Glutamatergic neuron (in vitro differentiated cells): ENCODE measurements at regions not wholly inside any gene's neighbourhood (a gene's known extent, or its start where the extent isn't known, plus 50 kb on each side); places are given as distances from the start of the nearest gene placed in this dataset.

Experiments
- DNase-seq: peaks from one replicate; pipeline ENCODE4 v3.0.0; 2022
- H3K27ac Mint-ChIP-seq: one replicate; pipeline ENCODE4 v1.8.0; 2020; ENCODE audit warnings: mild to moderate bottlenecking, mixed read lengths, inconsistent platforms; ENCODE audit not compliant: unreplicated experiment
- H3K27me3 Mint-ChIP-seq: one replicate; pipeline ENCODE4 v1.8.0; 2020; ENCODE audit warnings: mild to moderate bottlenecking, moderate library complexity, mixed read lengths, inconsistent platforms; ENCODE audit not compliant: unreplicated experiment
- H3K36me3 Mint-ChIP-seq: one replicate; pipeline ENCODE4 v1.8.0; 2020; ENCODE audit warnings: mild to moderate bottlenecking, mixed read lengths, inconsistent platforms; ENCODE audit not compliant: unreplicated experiment
- H3K4me1 Mint-ChIP-seq: one replicate; pipeline ENCODE4 v1.8.0; 2020; ENCODE audit warnings: mild to moderate bottlenecking, low read depth, mixed read lengths, inconsistent platforms; ENCODE audit not compliant: unreplicated experiment
- H3K4me3 Mint-ChIP-seq: one replicate; pipeline ENCODE4 v1.8.0; 2020; ENCODE audit warnings: mild to moderate bottlenecking, mixed read lengths, inconsistent platforms; ENCODE audit not compliant: unreplicated experiment
- H3K9me3 Mint-ChIP-seq: one replicate; pipeline ENCODE4 v1.8.0; 2020; ENCODE audit warnings: mild to moderate bottlenecking, moderate library complexity, mixed read lengths, inconsistent platforms; ENCODE audit not compliant: unreplicated experiment
- TF ChIP-seq, protein P1 (sequence below): fragments of 200-600 bp; sonication (generic); IDR thresholded peaks from one replicate; pipeline ENCODE4 v1.5.0; 2021; ENCODE audit not compliant: partially characterized antibody, unreplicated experiment

DNA sequence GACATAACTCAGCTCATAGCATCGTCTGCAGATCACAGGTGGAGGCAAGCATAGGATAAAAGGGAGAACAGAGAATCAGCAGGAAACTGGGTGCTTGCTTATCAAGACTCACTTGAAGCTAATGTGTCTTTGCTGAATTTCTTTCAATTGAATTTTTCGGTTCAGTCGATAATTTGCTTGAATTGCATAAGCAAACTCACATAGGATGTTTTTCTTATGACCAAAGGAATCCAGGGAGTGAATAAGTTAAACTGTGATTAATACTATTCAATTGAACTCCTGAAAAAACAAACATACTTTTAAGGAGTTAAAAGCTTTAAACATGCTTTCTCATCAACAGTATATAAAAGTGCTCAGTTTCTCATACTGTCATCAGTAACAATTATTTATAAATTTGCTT is 707.1 kb upstream of the ACVR2A start:
- Mint-ChIP-seq H3K4me3 (no peak overlapping the region), H3K9me3 (no peaks in the 10 kb centered on the region), H3K36me3 (no peaks in the 10 kb centered on the region), H3K4me1 (no peaks in the 10 kb centered on the region), H3K27ac (no peak overlapping the region), H3K27me3 (no peaks in the 10 kb centered on the region)
- TF ChIP-seq, protein P1, sequence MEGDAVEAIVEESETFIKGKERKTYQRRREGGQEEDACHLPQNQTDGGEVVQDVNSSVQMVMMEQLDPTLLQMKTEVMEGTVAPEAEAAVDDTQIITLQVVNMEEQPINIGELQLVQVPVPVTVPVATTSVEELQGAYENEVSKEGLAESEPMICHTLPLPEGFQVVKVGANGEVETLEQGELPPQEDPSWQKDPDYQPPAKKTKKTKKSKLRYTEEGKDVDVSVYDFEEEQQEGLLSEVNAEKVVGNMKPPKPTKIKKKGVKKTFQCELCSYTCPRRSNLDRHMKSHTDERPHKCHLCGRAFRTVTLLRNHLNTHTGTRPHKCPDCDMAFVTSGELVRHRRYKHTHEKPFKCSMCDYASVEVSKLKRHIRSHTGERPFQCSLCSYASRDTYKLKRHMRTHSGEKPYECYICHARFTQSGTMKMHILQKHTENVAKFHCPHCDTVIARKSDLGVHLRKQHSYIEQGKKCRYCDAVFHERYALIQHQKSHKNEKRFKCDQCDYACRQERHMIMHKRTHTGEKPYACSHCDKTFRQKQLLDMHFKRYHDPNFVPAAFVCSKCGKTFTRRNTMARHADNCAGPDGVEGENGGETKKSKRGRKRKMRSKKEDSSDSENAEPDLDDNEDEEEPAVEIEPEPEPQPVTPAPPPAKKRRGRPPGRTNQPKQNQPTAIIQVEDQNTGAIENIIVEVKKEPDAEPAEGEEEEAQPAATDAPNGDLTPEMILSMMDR, result no peak
- DNase-seq, result no peak

DNA sequence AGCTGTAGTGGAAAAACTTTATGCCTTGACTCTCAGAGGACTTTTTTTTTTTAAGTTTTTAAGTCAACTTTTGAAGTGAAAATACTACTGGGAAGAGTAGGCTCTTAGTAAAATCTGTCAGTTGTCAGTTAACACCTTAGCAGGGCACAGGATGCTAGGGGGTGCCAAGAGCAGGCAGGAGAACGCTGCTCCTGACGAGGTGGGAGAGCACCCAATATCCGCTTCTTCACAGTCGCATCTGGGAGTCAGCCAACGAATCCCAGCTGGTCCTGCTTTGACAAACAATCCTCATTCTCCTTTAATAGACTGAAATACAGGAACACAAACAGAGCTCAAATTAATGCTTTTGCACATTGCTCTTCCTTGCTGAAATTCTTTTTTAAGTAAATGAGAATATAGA is 709.5 kb upstream of the ACVR2A start:
- Mint-ChIP-seq H3K27ac (no peak overlapping the region), H3K36me3 (no peaks in the 10 kb centered on the region)
- DNase-seq, result no peak

DNA sequence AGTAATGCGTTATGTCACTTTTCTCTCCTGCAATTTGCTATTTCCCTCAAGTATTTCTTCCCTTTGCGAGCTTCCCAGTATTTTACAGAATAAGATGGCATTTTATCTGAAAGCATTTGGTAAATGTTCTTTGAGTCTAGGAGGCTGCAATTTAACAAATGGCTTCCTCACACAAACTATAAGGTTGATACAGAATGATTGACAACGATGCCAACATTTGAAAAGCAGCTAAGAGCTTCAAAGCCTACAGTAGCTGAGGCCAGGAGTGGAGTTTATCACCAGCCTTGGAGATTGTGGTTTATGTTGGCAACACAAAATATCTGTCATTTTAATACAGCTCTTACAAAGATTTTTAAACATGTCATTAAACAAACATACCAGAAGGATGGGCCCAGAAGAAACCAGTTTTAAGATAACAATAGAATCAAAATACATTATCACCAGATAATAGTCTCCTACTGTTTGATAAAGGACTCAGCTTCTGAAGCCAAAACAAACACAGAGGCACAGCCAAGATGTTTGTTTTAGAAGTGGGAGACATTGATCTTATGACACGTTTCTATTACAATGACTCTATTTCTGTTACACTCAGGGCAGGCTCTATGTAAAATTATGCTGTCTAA is 711.4 kb upstream of the ACVR2A start:
- H3K9me3 Mint-ChIP-seq, result no peaks in the 10 kb centered on the region
- DNase-seq, result no peak
- TF ChIP-seq, protein P1, result no peak
- no peak overlapping the region for H3K27ac Mint-ChIP-seq
- no peak overlapping the region for H3K4me3 Mint-ChIP-seq
- no peaks in the 10 kb centered on the region for H3K4me1 Mint-ChIP-seq
- H3K36me3 Mint-ChIP-seq, result no peaks in the 10 kb centered on the region
- no peaks in the 10 kb centered on the region for H3K27me3 Mint-ChIP-seq

More for the DNA sequence above, 709.5 kb upstream of the ACVR2A start:
- Mint-ChIP-seq H3K27me3 (no peaks in the 10 kb centered on the region), H3K9me3 (no peaks in the 10 kb centered on the region), H3K4me3 (no peak overlapping the region), H3K4me1 (no peaks in the 10 kb centered on the region)
- TF ChIP-seq, protein P1, result no peak

DNA sequence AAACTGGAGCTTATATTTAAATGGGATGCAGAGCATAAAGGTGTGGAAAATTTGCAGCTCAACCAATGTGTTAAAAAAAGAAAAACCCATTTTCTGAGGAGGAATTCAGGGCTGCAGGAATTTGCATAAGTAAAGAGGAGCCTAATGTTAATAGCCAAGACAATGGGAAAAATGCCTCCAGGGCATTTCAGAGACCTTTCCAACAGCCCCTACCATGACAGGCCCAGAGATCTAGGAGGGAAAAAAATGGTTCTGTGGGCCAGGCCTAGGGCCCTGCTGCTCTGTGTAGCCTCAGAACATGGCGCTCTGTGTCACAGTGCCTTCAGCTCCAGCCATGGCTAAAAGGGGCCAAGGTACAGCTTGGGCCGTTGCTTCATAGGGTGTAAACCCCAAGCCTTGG is 719.7 kb upstream of the ACVR2A start:
- no peaks in the 10 kb centered on the region for H3K27me3 Mint-ChIP-seq
- TF ChIP-seq, protein P1, result no peak
- H3K4me3 Mint-ChIP-seq, result no peak overlapping the region
- H3K4me1 Mint-ChIP-seq, result no peaks in the 10 kb centered on the region
- no peak for DNase-seq
- peaks cover 2% of the 10 kb centered on the region for H3K9me3 Mint-ChIP-seq
- H3K27ac Mint-ChIP-seq, result no peak overlapping the region
- peaks cover 9% of the 10 kb centered on the region for H3K36me3 Mint-ChIP-seq

DNA sequence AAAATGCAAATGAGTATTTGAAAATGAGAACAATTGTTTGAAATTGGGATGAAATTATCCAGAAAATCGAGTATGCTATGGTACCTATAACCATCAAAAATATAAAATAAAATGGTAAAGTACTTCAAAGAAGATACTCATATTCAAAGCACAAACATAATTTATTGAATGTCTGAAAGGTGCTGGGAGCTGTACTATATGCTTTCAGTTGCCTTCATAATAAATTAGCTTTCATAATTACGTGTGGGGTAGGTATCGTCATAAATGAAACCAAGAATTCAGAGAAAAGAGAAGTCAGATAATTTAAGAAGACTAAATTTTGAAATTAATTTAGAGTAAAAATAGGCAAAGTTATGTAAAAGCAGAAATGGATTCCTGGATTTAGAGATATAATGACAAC is 721.9 kb upstream of the ACVR2A start:
- Mint-ChIP-seq H3K27ac (no peak overlapping the region), H3K4me3 (no peak overlapping the region), H3K27me3 (no peaks in the 10 kb centered on the region), H3K9me3 (peaks cover 2% of the 10 kb centered on the region), H3K36me3 (peaks cover 9% of the 10 kb centered on the region), H3K4me1 (no peaks in the 10 kb centered on the region)
- TF ChIP-seq, protein P1, result no peak
- no peak for DNase-seq
